Mesothelial cell of epicardium (in vitro differentiated cells): ENCODE measurements at regions not wholly inside any gene's neighbourhood (a gene's known extent, or its start where the extent isn't known, plus 50 kb on each side); places are given as distances from the start of the nearest gene placed in this dataset.

Experiments used
- DNase-seq, 2 experiments: peaks; one replicate each; pipeline ENCODE4 v3.0.0; 2021; ENCODE audit warnings: low spot score in 2 of 2; ENCODE audit not compliant: unreplicated experiment in 2 of 2
- H3K27ac Mint-ChIP-seq: 2 replicates; pipeline ENCODE4 v1.8.0; 2021; ENCODE audit warnings: mixed read lengths
- H3K27me3 Mint-ChIP-seq: 2 replicates; pipeline ENCODE4 v1.8.0; 2021; ENCODE audit warnings: low read depth, mixed read lengths
- H3K36me3 Mint-ChIP-seq: 2 replicates; pipeline ENCODE4 v1.8.0; 2021; ENCODE audit warnings: mixed read lengths
- H3K4me1 Mint-ChIP-seq: 2 replicates; pipeline ENCODE4 v1.8.0; 2021; ENCODE audit warnings: mixed read lengths
- H3K4me3 Mint-ChIP-seq: 2 replicates; pipeline ENCODE4 v1.8.0; 2021; ENCODE audit warnings: mild to moderate bottlenecking, moderate library complexity, mixed read lengths
- H3K9me3 Mint-ChIP-seq: 2 replicates; pipeline ENCODE4 v1.8.0; 2021; ENCODE audit warnings: mixed read lengths
- TF ChIP-seq, protein P1 (sequence below): fragments of 200-600 bp; sonication (generic); IDR thresholded peaks from one replicate; pipeline ENCODE4 v1.5.0; 2021; ENCODE audit warnings: antibody characterized with exemption; ENCODE audit not compliant: unreplicated experiment

DNA sequence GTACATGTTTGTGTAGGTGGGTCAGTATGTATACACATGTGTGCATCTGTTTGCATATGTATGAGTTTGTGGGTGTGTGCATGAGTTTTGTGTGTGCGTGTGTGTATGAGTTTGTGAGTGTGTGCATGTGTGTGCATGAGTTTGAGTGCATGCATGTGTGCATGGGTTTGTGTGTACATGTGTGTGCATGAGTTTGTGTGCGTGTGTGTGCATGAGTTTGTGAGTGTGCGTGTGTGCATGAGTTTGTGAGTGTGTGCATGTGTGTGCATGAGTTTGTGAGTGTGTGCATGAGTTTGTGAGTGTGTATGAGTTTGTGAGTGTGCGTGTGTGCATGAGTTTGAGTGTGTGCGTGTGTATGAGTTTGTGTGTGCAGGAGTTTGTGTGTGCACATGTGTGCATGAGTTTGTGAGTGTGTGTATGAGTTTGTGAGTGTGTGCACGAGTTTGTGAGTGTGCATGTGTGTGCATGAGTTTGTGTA, 61.5 kb downstream of the FZD10 start:
- Mint-ChIP-seq H3K27me3 (peaks cover 37% of the 10 kb centered on the region), H3K36me3 (no peaks in the 10 kb centered on the region), H3K4me1 (peaks cover 5% of the 10 kb centered on the region), H3K9me3 (peaks cover 8% of the 10 kb centered on the region), H3K27ac (no peak overlapping the region), H3K4me3 (no peak overlapping the region)
- DNase-seq, result no peak
- TF ChIP-seq, protein P1, sequence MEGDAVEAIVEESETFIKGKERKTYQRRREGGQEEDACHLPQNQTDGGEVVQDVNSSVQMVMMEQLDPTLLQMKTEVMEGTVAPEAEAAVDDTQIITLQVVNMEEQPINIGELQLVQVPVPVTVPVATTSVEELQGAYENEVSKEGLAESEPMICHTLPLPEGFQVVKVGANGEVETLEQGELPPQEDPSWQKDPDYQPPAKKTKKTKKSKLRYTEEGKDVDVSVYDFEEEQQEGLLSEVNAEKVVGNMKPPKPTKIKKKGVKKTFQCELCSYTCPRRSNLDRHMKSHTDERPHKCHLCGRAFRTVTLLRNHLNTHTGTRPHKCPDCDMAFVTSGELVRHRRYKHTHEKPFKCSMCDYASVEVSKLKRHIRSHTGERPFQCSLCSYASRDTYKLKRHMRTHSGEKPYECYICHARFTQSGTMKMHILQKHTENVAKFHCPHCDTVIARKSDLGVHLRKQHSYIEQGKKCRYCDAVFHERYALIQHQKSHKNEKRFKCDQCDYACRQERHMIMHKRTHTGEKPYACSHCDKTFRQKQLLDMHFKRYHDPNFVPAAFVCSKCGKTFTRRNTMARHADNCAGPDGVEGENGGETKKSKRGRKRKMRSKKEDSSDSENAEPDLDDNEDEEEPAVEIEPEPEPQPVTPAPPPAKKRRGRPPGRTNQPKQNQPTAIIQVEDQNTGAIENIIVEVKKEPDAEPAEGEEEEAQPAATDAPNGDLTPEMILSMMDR, result no peak

DNA sequence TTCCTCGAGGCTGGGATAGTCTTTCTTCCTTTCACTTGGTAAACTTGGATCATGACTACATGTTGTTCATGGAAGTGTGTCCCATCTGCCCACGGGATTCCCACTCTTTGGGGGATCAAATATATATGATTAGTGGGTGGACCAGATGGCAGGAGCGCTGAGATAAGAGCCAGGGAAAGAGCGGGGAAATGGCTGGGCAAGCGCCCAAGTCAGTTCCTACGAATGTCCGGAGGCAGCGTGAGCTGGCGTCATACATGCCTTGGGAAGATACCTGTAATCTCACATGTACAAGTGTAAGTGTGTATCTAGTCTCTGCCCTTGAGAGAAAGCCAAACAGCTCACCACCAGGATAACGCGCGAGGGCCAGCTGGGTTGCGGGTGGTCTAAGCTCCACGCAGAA, 62.3 kb downstream of the FZD10 start:
- TF ChIP-seq, protein P1, result no peak
- H3K4me3 Mint-ChIP-seq, result no peak overlapping the region
- H3K9me3 Mint-ChIP-seq, result peaks cover 15% of the 10 kb centered on the region
- peaks cover 5% of the 10 kb centered on the region for H3K4me1 Mint-ChIP-seq
- H3K27me3 Mint-ChIP-seq, result peaks cover 29% of the 10 kb centered on the region
- no peak overlapping the region for H3K27ac Mint-ChIP-seq
- no peaks in the 10 kb centered on the region for H3K36me3 Mint-ChIP-seq
- no peak for DNase-seq

DNA sequence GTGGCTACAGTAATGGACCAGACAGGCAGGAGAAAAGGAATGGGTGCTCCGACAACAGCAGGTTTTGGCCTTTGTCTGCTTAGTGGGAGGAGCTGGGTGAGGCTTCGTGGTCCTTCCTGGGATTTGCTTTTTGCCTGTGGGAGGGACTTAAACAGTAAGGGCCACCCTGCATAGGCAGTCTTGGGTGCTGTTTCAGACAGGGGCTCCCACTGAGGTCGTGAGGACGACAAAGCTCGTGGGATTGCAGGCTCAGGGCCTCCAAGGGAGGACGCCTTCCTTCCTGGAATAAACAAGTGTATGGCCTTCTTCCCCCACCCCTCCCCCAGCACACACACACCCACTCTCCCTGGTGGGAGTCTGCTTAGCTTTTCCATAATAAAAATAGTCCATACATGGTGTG, 63.1 kb downstream of the FZD10 start:
- TF ChIP-seq, protein P1, result no peak
- Mint-ChIP-seq H3K36me3 (no peaks in the 10 kb centered on the region), H3K4me1 (peaks cover 5% of the 10 kb centered on the region), H3K4me3 (no peak overlapping the region), H3K27me3 (peaks cover 24% of the 10 kb centered on the region), H3K27ac (no peak overlapping the region), H3K9me3 (peaks cover 19% of the 10 kb centered on the region)
- no peak for DNase-seq

DNA sequence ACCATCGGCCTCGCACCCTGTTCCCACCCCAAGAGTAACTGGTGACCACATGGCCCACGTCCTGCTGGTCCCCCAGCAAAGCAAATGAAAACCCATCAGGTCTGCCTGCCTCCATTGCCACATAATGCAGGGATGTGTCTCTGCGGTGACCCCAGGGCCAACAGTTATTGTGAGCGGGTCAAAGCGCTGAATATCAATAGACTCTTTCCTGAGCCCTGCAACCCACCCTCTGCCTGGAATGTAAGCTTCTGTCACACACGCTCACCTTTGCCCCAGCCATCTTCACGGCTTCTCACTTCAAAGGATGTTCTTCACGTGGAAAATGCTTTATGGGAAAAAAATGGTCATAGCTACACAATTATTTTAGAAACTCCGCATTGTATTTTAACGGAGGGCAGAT, 63.9 kb downstream of the FZD10 start:
- H3K27me3 Mint-ChIP-seq, result peaks cover 16% of the 10 kb centered on the region
- peaks cover 2% of the 10 kb centered on the region for H3K4me1 Mint-ChIP-seq
- no peak overlapping the region for H3K27ac Mint-ChIP-seq
- no peaks in the 10 kb centered on the region for H3K36me3 Mint-ChIP-seq
- H3K4me3 Mint-ChIP-seq, result no peak overlapping the region
- DNase-seq, result no peak
- TF ChIP-seq, protein P1, result no peak
- peaks cover 26% of the 10 kb centered on the region for H3K9me3 Mint-ChIP-seq

DNA sequence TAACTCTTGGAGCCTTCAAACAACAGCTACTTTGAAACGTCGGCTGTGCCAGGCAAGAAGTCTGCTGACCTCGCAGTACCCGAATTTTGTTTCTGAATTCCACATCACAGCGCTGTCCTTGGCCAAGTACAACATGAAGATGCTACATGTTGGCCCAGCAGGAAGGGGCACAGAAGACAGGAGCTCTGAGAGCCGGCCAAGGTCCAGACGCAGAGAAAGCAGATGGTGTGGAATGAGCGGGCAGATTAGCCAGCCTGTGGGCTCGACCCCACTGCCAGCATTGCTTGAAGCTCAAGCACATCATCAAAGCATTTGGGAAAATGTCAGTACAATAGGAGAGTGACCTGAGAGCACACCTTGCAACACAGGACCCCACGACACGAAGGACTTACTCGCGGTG, 64.5 kb downstream of the FZD10 start:
- Mint-ChIP-seq H3K27ac (no peak overlapping the region), H3K4me3 (no peak overlapping the region), H3K27me3 (peaks cover 15% of the 10 kb centered on the region), H3K4me1 (no peaks in the 10 kb centered on the region), H3K36me3 (no peaks in the 10 kb centered on the region), H3K9me3 (peaks cover 28% of the 10 kb centered on the region)
- TF ChIP-seq, protein P1, result no peak
- no peak for DNase-seq

DNA sequence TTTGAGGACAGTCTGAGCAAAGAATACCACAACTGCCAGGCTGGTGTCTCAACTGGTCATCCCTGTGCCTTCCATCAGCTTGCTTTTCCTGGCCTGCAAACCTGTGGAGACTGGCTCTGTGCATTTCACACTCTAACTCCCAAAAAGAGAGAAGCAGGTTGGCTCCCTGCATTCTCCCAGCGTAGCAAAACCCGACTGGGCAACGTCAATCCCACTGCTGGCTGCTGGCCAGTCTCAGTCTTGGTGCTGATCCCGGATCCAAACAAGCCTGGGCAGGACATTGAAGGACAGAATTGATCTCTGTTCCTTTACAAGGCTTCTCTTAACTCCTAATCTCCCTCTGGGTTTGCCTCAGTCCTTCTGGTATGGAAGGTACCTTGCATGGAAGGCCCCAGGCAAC, 65.4 kb downstream of the FZD10 start:
- Mint-ChIP-seq H3K4me1 (no peaks in the 10 kb centered on the region), H3K36me3 (no peaks in the 10 kb centered on the region), H3K9me3 (peaks cover 32% of the 10 kb centered on the region), H3K4me3 (no peak overlapping the region), H3K27me3 (peaks cover 15% of the 10 kb centered on the region), H3K27ac (no peak overlapping the region)
- DNase-seq, result no peak
- TF ChIP-seq, protein P1, result no peak
